Suppressor macrophage (primary cell): ENCODE measurements at regions not wholly inside any gene's neighbourhood (a gene's known extent, or its start where the extent isn't known, plus 50 kb on each side); places are given as distances from the start of the nearest gene placed in this dataset.

Source experiments
- DNase-seq, 4 experiments: peaks; one replicate each; pipeline ENCODE4 v3.0.0-alpha.2; 2020 to 2022

- DNase-seq = peak in 1 of 4 experiments; percentile 3
Observed at GRCh38 chr20:6489361-6490171, 277.9 kb upstream of the BMP2 start.

GRCh38 chr20:6485351-6485750 is 282.1 kb upstream of the BMP2 start:
- DNase-seq = no peak

- no peak for DNase-seq
Observed at GRCh38 chr20:6483727-6484126, 283.8 kb upstream of the BMP2 start.

GRCh38 chr20:6482486-6482885 is 285.0 kb upstream of the BMP2 start:
- no peak for DNase-seq

GRCh38 chr20:6480328-6481200 is 286.9 kb upstream of the BMP2 start:
- no peak for DNase-seq

- no peak for DNase-seq
Observed at GRCh38 chr20:6473197-6473596, 294.3 kb upstream of the BMP2 start.

GRCh38 chr20:6471871-6472270 is 295.6 kb upstream of the BMP2 start:
- no peak for DNase-seq

GRCh38 chr20:6471110-6471647 is 296.3 kb upstream of the BMP2 start:
- DNase-seq = no peak

GRCh38 chr20:6469695-6470094 is 297.8 kb upstream of the BMP2 start:
- no peak for DNase-seq

GRCh38 chr20:6468423-6469116 is 298.9 kb upstream of the BMP2 start:
- peak in 1 of 4 experiments; percentile 0 for DNase-seq

- no peak for DNase-seq
Observed at GRCh38 chr20:6467562-6467961, 299.9 kb upstream of the BMP2 start.

GRCh38 chr20:6466075-6466810 is 301.2 kb upstream of the BMP2 start:
- DNase-seq = peak in 2 of 4 experiments; percentile 1

- DNase-seq = no peak
Observed at GRCh38 chr20:6450841-6451240, 316.6 kb upstream of the BMP2 start.

- no peak for DNase-seq
Observed at GRCh38 chr20:6440443-6440799, 317.6 kb upstream of the FERMT1 start.

GRCh38 chr20:6439737-6440442 is 317.1 kb upstream of the FERMT1 start:
- DNase-seq = no peak

- DNase-seq = no peak
Observed at GRCh38 chr20:6434131-6434530, 311.3 kb upstream of the FERMT1 start.

- DNase-seq = no peak
Observed at GRCh38 chr20:6430381-6430780, 307.6 kb upstream of the FERMT1 start.

- DNase-seq = peak in 3 of 4 experiments; percentile 15 to 39 (median 31)
Observed at GRCh38 chr20:6426287-6426891, 303.6 kb upstream of the FERMT1 start.

GRCh38 chr20:6421321-6422248 is 298.8 kb upstream of the FERMT1 start:
- DNase-seq = no peak

GRCh38 chr20:6420336-6420735 is 297.5 kb upstream of the FERMT1 start:
- DNase-seq = no peak
